SK-N-SH (cell line): ENCODE measurements at regions not wholly inside any gene's neighbourhood (a gene's known extent, or its start where the extent isn't known, plus 50 kb on each side); places are given as distances from the start of the nearest gene placed in this dataset.

ENCODE experiments used
- EZH2phosphoT487 ChIP-seq: fragments of 200-600 bp; sonication (generic); IDR thresholded peaks from 2 replicates; pipeline ENCODE4 v1.6.1; 2017; ENCODE audit warnings: low read depth, mixed run types, mild to moderate bottlenecking, antibody characterized with exemption, moderate library complexity, borderline replicate concordance
- TF ChIP-seq, protein P1 (sequence below): fragments of 200-600 bp; sonication (generic); IDR thresholded peaks from 2 replicates; pipeline ENCODE4 v1.6.1; 2017; ENCODE audit warnings: antibody characterized with exemption, mild to moderate bottlenecking, moderate library complexity
- TF ChIP-seq, protein P2 (sequence below): IDR thresholded peaks from 2 replicates; pipeline ENCODE4 v1.6.1; 2012; ENCODE audit warnings: mild to moderate bottlenecking, low read depth, low read length, moderate library complexity

GRCh38 chr21:38721055-38721454 is 84.7 kb upstream of the ETS2 start:
- TF ChIP-seq, protein P1, sequence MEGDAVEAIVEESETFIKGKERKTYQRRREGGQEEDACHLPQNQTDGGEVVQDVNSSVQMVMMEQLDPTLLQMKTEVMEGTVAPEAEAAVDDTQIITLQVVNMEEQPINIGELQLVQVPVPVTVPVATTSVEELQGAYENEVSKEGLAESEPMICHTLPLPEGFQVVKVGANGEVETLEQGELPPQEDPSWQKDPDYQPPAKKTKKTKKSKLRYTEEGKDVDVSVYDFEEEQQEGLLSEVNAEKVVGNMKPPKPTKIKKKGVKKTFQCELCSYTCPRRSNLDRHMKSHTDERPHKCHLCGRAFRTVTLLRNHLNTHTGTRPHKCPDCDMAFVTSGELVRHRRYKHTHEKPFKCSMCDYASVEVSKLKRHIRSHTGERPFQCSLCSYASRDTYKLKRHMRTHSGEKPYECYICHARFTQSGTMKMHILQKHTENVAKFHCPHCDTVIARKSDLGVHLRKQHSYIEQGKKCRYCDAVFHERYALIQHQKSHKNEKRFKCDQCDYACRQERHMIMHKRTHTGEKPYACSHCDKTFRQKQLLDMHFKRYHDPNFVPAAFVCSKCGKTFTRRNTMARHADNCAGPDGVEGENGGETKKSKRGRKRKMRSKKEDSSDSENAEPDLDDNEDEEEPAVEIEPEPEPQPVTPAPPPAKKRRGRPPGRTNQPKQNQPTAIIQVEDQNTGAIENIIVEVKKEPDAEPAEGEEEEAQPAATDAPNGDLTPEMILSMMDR: no peak
- TF ChIP-seq, protein P2, sequence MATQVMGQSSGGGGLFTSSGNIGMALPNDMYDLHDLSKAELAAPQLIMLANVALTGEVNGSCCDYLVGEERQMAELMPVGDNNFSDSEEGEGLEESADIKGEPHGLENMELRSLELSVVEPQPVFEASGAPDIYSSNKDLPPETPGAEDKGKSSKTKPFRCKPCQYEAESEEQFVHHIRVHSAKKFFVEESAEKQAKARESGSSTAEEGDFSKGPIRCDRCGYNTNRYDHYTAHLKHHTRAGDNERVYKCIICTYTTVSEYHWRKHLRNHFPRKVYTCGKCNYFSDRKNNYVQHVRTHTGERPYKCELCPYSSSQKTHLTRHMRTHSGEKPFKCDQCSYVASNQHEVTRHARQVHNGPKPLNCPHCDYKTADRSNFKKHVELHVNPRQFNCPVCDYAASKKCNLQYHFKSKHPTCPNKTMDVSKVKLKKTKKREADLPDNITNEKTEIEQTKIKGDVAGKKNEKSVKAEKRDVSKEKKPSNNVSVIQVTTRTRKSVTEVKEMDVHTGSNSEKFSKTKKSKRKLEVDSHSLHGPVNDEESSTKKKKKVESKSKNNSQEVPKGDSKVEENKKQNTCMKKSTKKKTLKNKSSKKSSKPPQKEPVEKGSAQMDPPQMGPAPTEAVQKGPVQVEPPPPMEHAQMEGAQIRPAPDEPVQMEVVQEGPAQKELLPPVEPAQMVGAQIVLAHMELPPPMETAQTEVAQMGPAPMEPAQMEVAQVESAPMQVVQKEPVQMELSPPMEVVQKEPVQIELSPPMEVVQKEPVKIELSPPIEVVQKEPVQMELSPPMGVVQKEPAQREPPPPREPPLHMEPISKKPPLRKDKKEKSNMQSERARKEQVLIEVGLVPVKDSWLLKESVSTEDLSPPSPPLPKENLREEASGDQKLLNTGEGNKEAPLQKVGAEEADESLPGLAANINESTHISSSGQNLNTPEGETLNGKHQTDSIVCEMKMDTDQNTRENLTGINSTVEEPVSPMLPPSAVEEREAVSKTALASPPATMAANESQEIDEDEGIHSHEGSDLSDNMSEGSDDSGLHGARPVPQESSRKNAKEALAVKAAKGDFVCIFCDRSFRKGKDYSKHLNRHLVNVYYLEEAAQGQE: no peak
- no peak for TF ChIP-seq EZH2phosphoT487
